Omental fat pad (tissue), 3 donors: ENCODE measurements at regions not wholly inside any gene's neighbourhood (a gene's known extent, or its start where the extent isn't known, plus 50 kb on each side); places are given as distances from the start of the nearest gene placed in this dataset.

Source experiments
- ATAC-seq: fragments of 150-250 bp; one replicate; pipeline ENCODE4 v1.9.1; 2016; ENCODE audit warnings: mild to moderate bottlenecking, moderate library complexity; ENCODE audit not compliant: low FRiP score
- DNase-seq: peaks from one replicate; pipeline ENCODE4 v3.0.0-alpha.2; 2019; ENCODE audit warnings: low spot score
- TF ChIP-seq, protein P1 (sequence below), 3 donors: fragments of 450-650 bp; IDR thresholded peaks; one replicate each; pipeline ENCODE4 v1.5.1; 2016 to 2017; ENCODE audit warnings: antibody characterized with exemption in 3 of 3, mild to moderate bottlenecking in 3 of 3, moderate library complexity in 2 of 3

DNA sequence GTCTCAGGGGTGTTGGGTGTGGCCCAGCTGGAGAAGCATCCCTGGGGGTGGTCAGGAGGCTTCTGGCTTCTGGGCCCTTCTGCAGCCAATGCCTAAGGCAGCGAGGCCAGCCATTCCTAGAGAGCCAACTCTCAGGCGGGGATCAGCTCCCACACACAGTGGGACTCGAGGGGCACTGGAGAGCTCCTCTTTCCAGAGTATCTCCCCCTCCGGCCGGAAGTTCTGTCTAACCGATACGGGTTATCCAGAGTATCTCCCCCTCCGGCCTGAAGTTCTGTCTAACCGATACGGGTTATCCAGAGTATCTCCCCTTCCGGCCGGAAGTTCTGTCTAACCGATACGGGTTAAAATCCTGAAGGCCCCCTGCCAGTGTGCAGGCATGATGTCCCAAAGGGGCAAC, 71.2 kb upstream of the B3GAT1 start:
- DNase-seq (no peak), ATAC-seq (no peak)
- TF ChIP-seq, protein P1, sequence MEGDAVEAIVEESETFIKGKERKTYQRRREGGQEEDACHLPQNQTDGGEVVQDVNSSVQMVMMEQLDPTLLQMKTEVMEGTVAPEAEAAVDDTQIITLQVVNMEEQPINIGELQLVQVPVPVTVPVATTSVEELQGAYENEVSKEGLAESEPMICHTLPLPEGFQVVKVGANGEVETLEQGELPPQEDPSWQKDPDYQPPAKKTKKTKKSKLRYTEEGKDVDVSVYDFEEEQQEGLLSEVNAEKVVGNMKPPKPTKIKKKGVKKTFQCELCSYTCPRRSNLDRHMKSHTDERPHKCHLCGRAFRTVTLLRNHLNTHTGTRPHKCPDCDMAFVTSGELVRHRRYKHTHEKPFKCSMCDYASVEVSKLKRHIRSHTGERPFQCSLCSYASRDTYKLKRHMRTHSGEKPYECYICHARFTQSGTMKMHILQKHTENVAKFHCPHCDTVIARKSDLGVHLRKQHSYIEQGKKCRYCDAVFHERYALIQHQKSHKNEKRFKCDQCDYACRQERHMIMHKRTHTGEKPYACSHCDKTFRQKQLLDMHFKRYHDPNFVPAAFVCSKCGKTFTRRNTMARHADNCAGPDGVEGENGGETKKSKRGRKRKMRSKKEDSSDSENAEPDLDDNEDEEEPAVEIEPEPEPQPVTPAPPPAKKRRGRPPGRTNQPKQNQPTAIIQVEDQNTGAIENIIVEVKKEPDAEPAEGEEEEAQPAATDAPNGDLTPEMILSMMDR (IDR thresholded peaks at IDR 0.05) = no peak

- ATAC-seq (no peak), DNase-seq (no peak)
- TF ChIP-seq, protein P1 (IDR thresholded peaks at IDR 0.05) = no peak
Observed at GRCh38 chr11:134482865-134483264, 70.8 kb upstream of the B3GAT1 start.

DNA sequence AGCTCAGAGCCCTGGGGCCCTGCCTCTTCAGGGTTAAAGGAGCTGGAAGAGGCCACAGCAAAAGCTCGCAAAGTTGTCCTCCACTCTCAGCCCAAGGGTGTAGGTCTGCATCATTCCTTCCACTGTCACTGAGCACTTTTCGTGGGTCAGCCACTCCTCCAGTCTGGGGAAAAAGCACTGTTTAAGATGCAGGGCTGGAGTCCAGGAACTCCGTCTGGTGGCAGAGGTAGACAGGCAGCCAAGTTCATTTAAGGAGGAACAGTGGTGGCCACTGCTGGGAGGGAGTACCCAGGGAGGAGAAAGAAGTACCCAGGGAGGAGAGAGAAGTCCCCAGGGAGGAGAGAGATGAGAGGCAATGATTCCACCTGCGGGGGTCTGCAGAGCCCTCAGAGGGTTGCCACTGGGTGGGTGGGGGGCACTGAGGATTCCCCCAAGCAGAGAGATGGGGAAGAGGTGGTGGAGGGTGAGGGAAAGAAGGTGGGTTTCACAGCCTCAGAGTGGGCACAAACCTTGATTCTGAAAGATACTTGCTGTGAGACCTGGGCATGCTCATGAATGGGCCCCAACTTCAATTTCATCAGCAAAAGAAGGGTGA, 70.0 kb upstream of the B3GAT1 start:
- no peak for ATAC-seq
- DNase-seq = no peak
- TF ChIP-seq, protein P1 (IDR thresholded peaks at IDR 0.05) = no peak

DNA sequence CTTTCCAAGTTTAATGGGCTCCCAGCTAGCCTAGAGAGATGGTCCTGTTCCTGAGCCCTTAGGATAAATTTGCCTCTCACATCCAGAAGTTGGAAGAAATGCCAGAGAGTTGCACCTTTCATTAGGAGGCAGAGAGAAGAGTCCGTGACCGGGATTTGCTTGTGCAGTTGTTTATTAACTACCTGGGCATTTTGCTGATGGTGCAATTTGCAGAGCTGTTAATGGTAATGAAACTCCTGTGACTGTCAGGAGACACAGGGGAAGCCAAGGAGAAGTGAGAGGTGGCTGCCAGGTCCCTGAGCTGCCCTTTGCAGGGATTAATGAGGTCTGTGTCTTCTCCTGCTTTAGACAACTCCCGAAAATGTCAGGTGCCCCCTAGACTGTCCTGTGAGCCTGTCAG, 69.1 kb upstream of the B3GAT1 start:
- ATAC-seq (no peak), DNase-seq (no peak)
- TF ChIP-seq, protein P1 (IDR thresholded peaks at IDR 0.05) = no peak

GRCh38 chr11:134480136-134480712, 68.2 kb upstream of the B3GAT1 start:
- TF ChIP-seq, protein P1 (IDR thresholded peaks at IDR 0.05) = no peak
- DNase-seq = no peak
- ATAC-seq = no peak

- TF ChIP-seq, protein P1 (IDR thresholded peaks at IDR 0.05) = no peak
- DNase-seq = no peak
- no peak for ATAC-seq
Observed at GRCh38 chr11:134479206-134480135, 67.4 kb upstream of the B3GAT1 start.
